Progenitor cell of endocrine pancreas (in vitro differentiated cells): ENCODE measurements at regions not wholly inside any gene's neighbourhood (a gene's known extent, or its start where the extent isn't known, plus 50 kb on each side); places are given as distances from the start of the nearest gene placed in this dataset.

Experiments used
- DNase-seq: peaks from one replicate; pipeline ENCODE4 v3.0.0; 2021; ENCODE audit warnings: low spot score; ENCODE audit not compliant: unreplicated experiment
- H3K27ac Mint-ChIP-seq: 2 replicates; pipeline ENCODE4 v1.8.0; 2021; ENCODE audit warnings: mild to moderate bottlenecking, moderate library complexity, mixed read lengths
- H3K27me3 Mint-ChIP-seq: 2 replicates; pipeline ENCODE4 v1.8.0; 2021; ENCODE audit warnings: mixed read lengths
- H3K36me3 Mint-ChIP-seq: 2 replicates; pipeline ENCODE4 v1.8.0; 2022; ENCODE audit warnings: mixed read lengths; ENCODE audit not compliant: insufficient read depth
- H3K4me1 Mint-ChIP-seq: 2 replicates; pipeline ENCODE4 v1.8.0; 2021; ENCODE audit warnings: low read depth, mixed read lengths
- H3K4me3 Mint-ChIP-seq: 2 replicates; pipeline ENCODE4 v1.8.0; 2021; ENCODE audit warnings: low read depth, mild to moderate bottlenecking, moderate library complexity, mixed read lengths
- H3K9me3 Mint-ChIP-seq: 2 replicates; pipeline ENCODE4 v1.8.0; 2021; ENCODE audit warnings: low read depth, mixed read lengths
- CTCF ChIP-seq: fragments of 200-600 bp; sonication (generic); IDR thresholded peaks from one replicate; pipeline ENCODE4 v1.5.0; 2021; ENCODE audit warnings: antibody characterized with exemption, mild to moderate bottlenecking; ENCODE audit not compliant: unreplicated experiment

GRCh38 chr14:84566109-84566508 is 963.8 kb upstream of the FLRT2 start:
- no peaks in the 10 kb centered on the region for H3K36me3 Mint-ChIP-seq
- no peak for TF ChIP-seq CTCF
- peaks cover 2% of the 10 kb centered on the region for H3K27me3 Mint-ChIP-seq
- H3K4me1 Mint-ChIP-seq: no peaks in the 10 kb centered on the region
- DNase-seq: no peak
- H3K27ac Mint-ChIP-seq: no peak overlapping the region
- H3K9me3 Mint-ChIP-seq: no peaks in the 10 kb centered on the region
- no peak overlapping the region for H3K4me3 Mint-ChIP-seq

- no peaks in the 10 kb centered on the region for H3K36me3 Mint-ChIP-seq
- H3K9me3 Mint-ChIP-seq: peaks cover 4% of the 10 kb centered on the region
- H3K4me1 Mint-ChIP-seq: peaks cover 7% of the 10 kb centered on the region
- no peaks in the 10 kb centered on the region for H3K27me3 Mint-ChIP-seq
- no peak overlapping the region for H3K27ac Mint-ChIP-seq
- no peak for DNase-seq
- no peak overlapping the region for H3K4me3 Mint-ChIP-seq
- TF ChIP-seq CTCF: no peak
Observed at GRCh38 chr14:84575681-84576080, 954.3 kb upstream of the FLRT2 start.

- Mint-ChIP-seq H3K36me3 (no peaks in the 10 kb centered on the region), H3K9me3 (peaks cover 4% of the 10 kb centered on the region), H3K4me1 (peaks cover 7% of the 10 kb centered on the region), H3K27me3 (no peaks in the 10 kb centered on the region), H3K4me3 (no peak overlapping the region), H3K27ac (no peak overlapping the region)
- no peak for TF ChIP-seq CTCF
- no peak for DNase-seq
Observed at GRCh38 chr14:84579292-84579691, 950.7 kb upstream of the FLRT2 start.

- peaks cover 7% of the 10 kb centered on the region for H3K4me1 Mint-ChIP-seq
- TF ChIP-seq CTCF: no peak
Observed at GRCh38 chr14:84581041-84581440, 948.9 kb upstream of the FLRT2 start.

GRCh38 chr14:84584511-84584910 is 945.4 kb upstream of the FLRT2 start:
- Mint-ChIP-seq H3K4me1 (peaks cover 4% of the 10 kb centered on the region), H3K4me3 (no peak overlapping the region), H3K27me3 (no peaks in the 10 kb centered on the region), H3K36me3 (no peaks in the 10 kb centered on the region), H3K9me3 (peaks cover 8% of the 10 kb centered on the region), H3K27ac (no peak overlapping the region)
- TF ChIP-seq CTCF: no peak
- DNase-seq: no peak

More at GRCh38 chr14:84581041-84581440, 948.9 kb upstream of the FLRT2 start:
- Mint-ChIP-seq H3K27ac (no peak overlapping the region), H3K27me3 (no peaks in the 10 kb centered on the region), H3K36me3 (no peaks in the 10 kb centered on the region), H3K4me3 (no peak overlapping the region), H3K9me3 (peaks cover 9% of the 10 kb centered on the region)
- no peak for DNase-seq
